GM18502 (cell line): ENCODE measurements at regions not wholly inside any gene's neighbourhood (a gene's known extent, or its start where the extent isn't known, plus 50 kb on each side); places are given as distances from the start of the nearest gene placed in this dataset.

ENCODE experiments used
- ATAC-seq: cut with Tn5 transposase; IDR thresholded peaks from one replicate; pipeline ENCODE4 v1.9.1; 2021; ENCODE audit warnings: mild to moderate bottlenecking; ENCODE audit not compliant: unreplicated experiment, poor library complexity

GRCh38 chr4:45795135-45795534 is 328.7 kb downstream of the GABRG1 start:
- no peak for ATAC-seq

GRCh38 chr4:45778514-45778913 is 345.3 kb downstream of the GABRG1 start:
- ATAC-seq: no peak

GRCh38 chr4:45776146-45776545 is 347.7 kb downstream of the GABRG1 start:
- no peak for ATAC-seq

GRCh38 chr4:45770958-45771357 is 352.9 kb downstream of the GABRG1 start:
- no peak for ATAC-seq

- ATAC-seq: no peak
These were observed 358.3 kb downstream of the GABRG1 start for GRCh38 chr4:45765521-45765920.

GRCh38 chr4:45751877-45752530 is 371.9 kb downstream of the GABRG1 start:
- ATAC-seq: no peak

- no peak for ATAC-seq
These were observed 373.1 kb downstream of the GABRG1 start for GRCh38 chr4:45750721-45751120.

- no peak for ATAC-seq
These were observed 378.1 kb downstream of the GABRG1 start for GRCh38 chr4:45745741-45746140.

GRCh38 chr4:45741897-45742296 is 382.0 kb downstream of the GABRG1 start:
- ATAC-seq: no peak

GRCh38 chr4:45732161-45732560 is 391.7 kb downstream of the GABRG1 start:
- ATAC-seq: no peak

GRCh38 chr4:45716093-45716492 is 407.8 kb downstream of the GABRG1 start:
- ATAC-seq: no peak

- no peak for ATAC-seq
These were observed 409.9 kb downstream of the GABRG1 start for GRCh38 chr4:45713996-45714395.

- ATAC-seq: no peak
These were observed 422.2 kb downstream of the GABRG1 start for GRCh38 chr4:45701621-45702020.

GRCh38 chr4:45693746-45694145 is 430.1 kb downstream of the GABRG1 start:
- no peak for ATAC-seq

GRCh38 chr4:45692131-45692735 is 431.6 kb downstream of the GABRG1 start:
- ATAC-seq: no peak

- ATAC-seq: no peak
These were observed 435.5 kb downstream of the GABRG1 start for GRCh38 chr4:45688341-45688740.

GRCh38 chr4:45679411-45679810 is 444.4 kb downstream of the GABRG1 start:
- ATAC-seq: no peak

- ATAC-seq: no peak
These were observed 455.7 kb downstream of the GABRG1 start for GRCh38 chr4:45668128-45668527.

GRCh38 chr4:45663628-45664081 is 460.2 kb downstream of the GABRG1 start:
- no peak for ATAC-seq

GRCh38 chr4:45663003-45663402 is 460.9 kb downstream of the GABRG1 start:
- no peak for ATAC-seq

GRCh38 chr4:45661893-45662292 is 462.0 kb downstream of the GABRG1 start:
- ATAC-seq: no peak

- no peak for ATAC-seq
These were observed 473.3 kb downstream of the GABRG1 start for GRCh38 chr4:45650545-45650944.
